Astrocyte (in vitro differentiated cells and primary cell): ENCODE measurements at regions not wholly inside any gene's neighbourhood (a gene's known extent, or its start where the extent isn't known, plus 50 kb on each side); places are given as distances from the start of the nearest gene placed in this dataset.

Experiments used
- CTCF ChIP-seq: IDR thresholded peaks from 2 replicates; pipeline ENCODE4 v1.5.1; 2011; ENCODE audit warnings: low read depth, mild to moderate bottlenecking, inconsistent platforms, low read length, moderate library complexity; ENCODE audit not compliant: insufficient read depth
- EZH2 ChIP-seq: IDR thresholded peaks from 2 replicates; pipeline ENCODE4 v1.6.1; 2012; ENCODE audit warnings: mild to moderate bottlenecking, low read length, inconsistent platforms; ENCODE audit not compliant: insufficient read depth

GRCh38 chr9:73549991-73550390 lies 398.3 kb downstream of the ANXA1 start:
- TF ChIP-seq CTCF: no peak
- no peak for TF ChIP-seq EZH2
